Psoas muscle (tissue), 7 donors: ENCODE measurements at regions not wholly inside any gene's neighbourhood (a gene's known extent, or its start where the extent isn't known, plus 50 kb on each side); places are given as distances from the start of the nearest gene placed in this dataset.
A peak's percentile ranks its signal among the peaks of the same experiment; 100 is the strongest.

ENCODE experiments used
- ATAC-seq, 4 donors: fragments of 200-7000 bp; cut with Tn5 transposase; one replicate each; pipeline ENCODE4 v1.9.1; 2020; ENCODE audit warnings: moderate library complexity in 3 of 4, mild to moderate bottlenecking in 2 of 4
- DNase-seq, 2 donors: peaks; one replicate each; pipeline ENCODE4 v3.0.0-alpha.2; 2020
- H3K27ac ChIP-seq: fragments of 200-600 bp; one replicate; pipeline ENCODE4 v1.8.0; 2022
- H3K27me3 ChIP-seq, 3 donors: fragments of 200-600 bp in 1 of 3; one replicate each; pipeline versions ENCODE4 v1.6.1 to v1.8.0; 2013 to 2022; ENCODE audit warnings: low read length in 2 of 3, mild to moderate bottlenecking in 2 of 3, moderate library complexity in 1 of 3; ENCODE audit not compliant: insufficient read depth in 3 of 3
- H3K36me3 ChIP-seq, 2 donors: fragments of 200-600 bp in 1 of 2; one replicate each; pipeline versions ENCODE4 v1.6.1 to v1.8.0; 2013 to 2022; ENCODE audit warnings: low read depth in 1 of 2, mild to moderate bottlenecking in 1 of 2, moderate library complexity in 1 of 2; ENCODE audit not compliant: insufficient read depth in 1 of 2
- H3K4me1 ChIP-seq: fragments of 200-600 bp; one replicate; pipeline ENCODE4 v1.8.0; 2022
- H3K4me3 ChIP-seq: fragments of 200-600 bp; one replicate; pipeline ENCODE4 v1.8.0; 2022; ENCODE audit warnings: mild to moderate bottlenecking
- H3K9me3 ChIP-seq: fragments of 200-600 bp; one replicate; pipeline ENCODE4 v1.8.0; 2022
- CTCF ChIP-seq: fragments of 200-600 bp; IDR thresholded peaks from one replicate; pipeline ENCODE4 v1.8.0; 2022; ENCODE audit warnings: antibody characterized with exemption
- WGBS, 3 donors: extraction: QIAGEN DNeasy Blood & Tissue Kit; methylation state at CpG; one replicate each; pipeline versions ENCODE4 v1.1.6 to v1.1.7; 2013; 5-methylcytosine and 5-hydroxymethylcytosine counted together
- intact Hi-C, 2 donors: fragments of 100-400 bp; cut with DNase I; formaldehyde crosslinking; loops; one replicate each; pipeline versions ENCODE4 v1.11.0 to v1.14.2; 2022
- donor health status: healthy with polysubstance abuse.
- donor health status: DM: no; HTN: no; CAD: no; lungs with moderate emphysema.
- donor health status: Bipolar disorder and iron deficiency.
- donor health status: healthy.
- donor health status: DM: yes; HTN: yes; CAD: no.
- donor health status: DM: no; HTN: no; CAD: no.
- donor health status: DM: yes; HTN: yes; CAD: no.

- H3K4me1 ChIP-seq, result no peaks in the 10 kb centered on the region
- DNase-seq (no peak), ATAC-seq (peak in 1 of 4 donors; percentile 65)
- no peaks in the 10 kb centered on the region for H3K27me3 ChIP-seq
- 49 to 58% (median 53%) methylated on average over 5 of the region's 5 CpGs for WGBS, 3 donors
- no peak overlapping the region for H3K4me3 ChIP-seq
- intact Hi-C loops, result no loop called here
- H3K9me3 ChIP-seq, result no peaks in the 10 kb centered on the region
- no peaks in the 10 kb centered on the region for H3K36me3 ChIP-seq
- no peak for TF ChIP-seq CTCF
- no peak overlapping the region for H3K27ac ChIP-seq
Observed at GRCh38 chr20:6956574-6956973, 189.1 kb downstream of the BMP2 start.

DNA sequence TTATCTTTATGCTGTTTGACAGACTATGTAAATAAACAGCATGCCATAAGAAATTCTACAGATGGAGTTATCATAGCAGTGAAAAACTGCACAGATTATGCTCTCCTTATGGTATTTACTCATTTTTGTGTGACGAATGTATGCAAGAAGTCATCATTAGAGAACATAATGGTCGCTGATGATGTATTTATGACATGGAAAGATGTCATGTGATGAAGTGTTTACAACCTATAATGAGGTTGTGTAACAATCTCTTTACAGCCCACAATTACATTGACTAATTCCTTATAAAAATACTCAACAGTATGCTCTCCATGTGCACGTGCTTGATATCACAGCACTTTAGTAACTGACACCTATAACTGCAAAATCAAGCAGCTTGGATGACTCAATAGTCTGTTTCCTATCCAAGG is 192.4 kb downstream of the BMP2 start:
- DNase-seq (no peak), ATAC-seq (no peak)
- no peak overlapping the region for H3K27ac ChIP-seq
- H3K4me1 ChIP-seq, result no peaks in the 10 kb centered on the region
- intact Hi-C loops, result no loop called here
- TF ChIP-seq CTCF, result no peak
- 50 to 65% (median 56%) methylated on average over 3 of the region's 3 CpGs for WGBS, 3 donors
- H3K9me3 ChIP-seq, result no peaks in the 10 kb centered on the region
- H3K4me3 ChIP-seq, result no peak overlapping the region
- H3K27me3 ChIP-seq, result no peaks in the 10 kb centered on the region
- H3K36me3 ChIP-seq, result no peaks in the 10 kb centered on the region

DNA sequence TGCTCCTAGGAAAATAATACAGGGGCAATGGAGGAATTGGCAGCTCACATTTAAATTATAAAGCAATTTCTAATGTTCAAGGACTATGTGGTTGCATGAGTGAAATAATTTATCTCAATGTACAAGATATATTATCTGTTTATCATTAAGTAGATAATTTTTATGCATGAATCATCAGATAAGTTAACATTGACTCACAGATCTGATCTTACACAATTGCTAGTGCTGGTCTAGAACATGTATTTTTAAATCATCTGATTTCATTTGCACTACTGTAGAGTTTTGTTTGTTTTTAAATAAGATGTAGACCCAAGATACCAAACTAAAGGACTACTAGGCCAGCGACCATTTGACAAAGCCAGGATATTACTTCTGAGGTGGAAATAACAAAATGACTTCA is 199.2 kb downstream of the BMP2 start:
- no peak for ATAC-seq
- H3K4me1 ChIP-seq, result no peaks in the 10 kb centered on the region
- H3K27ac ChIP-seq, result no peak overlapping the region
- H3K36me3 ChIP-seq, result no peaks in the 10 kb centered on the region
- H3K9me3 ChIP-seq, result no peaks in the 10 kb centered on the region
- DNase-seq, result no peak
- no peaks in the 10 kb centered on the region for H3K27me3 ChIP-seq
- H3K4me3 ChIP-seq, result no peak overlapping the region
- 64 to 74% (median 65%) methylated on average over 1 of the region's 1 CpG for WGBS, 3 donors
- intact Hi-C loops, result no loop called here
- TF ChIP-seq CTCF, result no peak

DNA sequence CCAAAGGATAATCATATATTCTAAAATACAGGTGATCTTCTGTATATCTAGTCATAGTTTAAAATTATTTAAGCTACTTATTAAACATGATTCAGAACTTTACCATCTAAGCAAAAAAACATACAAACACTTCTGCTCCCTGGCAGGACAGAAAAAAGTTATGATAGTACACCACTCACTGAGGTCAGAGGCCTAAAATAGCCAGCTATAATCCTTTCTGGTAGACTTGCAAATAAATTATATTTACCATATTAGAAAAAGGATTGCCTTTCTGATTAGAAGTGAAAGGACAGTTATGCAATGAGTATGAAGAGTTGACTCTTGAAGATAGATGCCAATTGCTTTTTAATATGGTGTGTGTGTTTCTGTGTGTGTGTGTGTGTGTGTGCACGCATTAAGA is 207.4 kb downstream of the BMP2 start:
- peak in 1 of 4 donors; percentile 27 for ATAC-seq
- WGBS, 3 donors, result 73 to 97% (median 78%) methylated on average over 1 of the region's 1 CpG
- Histone ChIP-seq H3K9me3 (no peaks in the 10 kb centered on the region), H3K4me3 (no peak overlapping the region), H3K27ac (no peak overlapping the region), H3K36me3 (no peaks in the 10 kb centered on the region), H3K27me3 (peaks cover 0 to 3% (median 0%) of the 10 kb centered on the region in 3 donors), H3K4me1 (no peaks in the 10 kb centered on the region)
- no peak for DNase-seq
- TF ChIP-seq CTCF, result no peak
- intact Hi-C loops, result no loop called here

- ATAC-seq, result no peak
- intact Hi-C loops, result no loop called here
- Histone ChIP-seq H3K36me3 (no peaks in the 10 kb centered on the region), H3K4me1 (no peaks in the 10 kb centered on the region), H3K27me3 (peaks cover 0 to 3% (median 0%) of the 10 kb centered on the region in 3 donors), H3K4me3 (no peak overlapping the region), H3K27ac (no peak overlapping the region), H3K9me3 (no peaks in the 10 kb centered on the region)
- WGBS, 3 donors, result 14 to 50% (median 35%) methylated on average over 1 of the region's 1 CpG
- no peak for DNase-seq
- no peak for TF ChIP-seq CTCF
Observed at GRCh38 chr20:6975311-6975710, 207.8 kb downstream of the BMP2 start.
